ENCODE measurements at regions not wholly inside any gene's neighbourhood (a gene's known extent, or its start where the extent isn't known, plus 50 kb on each side); places are given as distances from the start of the nearest gene placed in this dataset.

DNA sequence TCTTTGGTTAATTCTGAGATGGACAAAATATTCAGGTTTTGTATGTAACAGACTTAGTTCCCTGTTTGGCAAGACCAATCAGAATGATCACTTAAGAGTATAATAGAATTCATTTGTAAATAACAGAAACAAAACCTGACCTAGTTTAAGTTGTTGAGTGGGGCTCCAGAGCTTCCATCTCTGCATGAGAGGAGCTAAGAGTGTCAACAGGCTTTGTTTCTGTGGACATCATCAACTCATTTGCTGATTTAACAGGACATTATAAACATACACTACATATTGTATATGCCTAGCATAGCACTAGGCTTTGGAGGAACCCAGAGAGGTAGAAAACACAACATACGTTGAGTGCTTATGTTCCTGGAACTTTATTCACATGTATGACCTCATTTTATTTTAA, 75.3 kb upstream of the TRIB2 start:
- DNase-seq (ENCODE audit: insufficient read length): no peak

DNA sequence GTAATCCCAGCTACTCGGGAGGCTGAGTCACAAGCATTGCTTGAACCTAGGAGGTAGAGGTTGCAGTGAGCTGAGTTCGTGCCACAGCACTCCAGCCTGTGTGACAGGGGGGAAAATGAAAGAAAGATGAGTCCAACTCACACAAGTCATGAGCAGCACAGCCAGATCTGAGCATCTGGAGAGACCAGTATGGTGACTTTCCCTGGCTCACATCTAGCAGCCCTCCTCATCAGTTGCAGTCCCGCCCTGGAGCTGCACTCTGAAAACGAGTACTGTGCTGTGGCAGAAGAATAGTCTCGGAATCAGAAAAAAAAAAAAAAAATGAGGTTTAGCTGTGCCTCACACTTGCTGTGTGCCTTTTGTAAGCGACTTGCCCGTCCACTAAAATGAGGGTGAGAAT, 74.4 kb upstream of the TRIB2 start:
- DNase-seq (ENCODE audit: insufficient read length): no peak
- FAIRE-seq: no peak
- TF ChIP-seq TAF1 (IDR thresholded peaks at IDR 0.05; ENCODE audit: borderline replicate concordance, low read depth, low read length) (no peak), POLR2AphosphoS5 (IDR thresholded peaks at IDR 0.05; ENCODE audit: low read depth, low read length) (no peak), POLR2A (IDR thresholded peaks at IDR 0.05; ENCODE audit: low read depth, low read length) (no peak)

More for the DNA sequence above, 75.3 kb upstream of the TRIB2 start:
- no peak for FAIRE-seq
- TF ChIP-seq POLR2AphosphoS5 (IDR thresholded peaks at IDR 0.05; ENCODE audit: low read depth, low read length) (no peak), TAF1 (IDR thresholded peaks at IDR 0.05; ENCODE audit: borderline replicate concordance, low read depth, low read length) (no peak), POLR2A (IDR thresholded peaks at IDR 0.05; ENCODE audit: low read depth, low read length) (no peak)

- DNase-seq (ENCODE audit: insufficient read length): no peak
Observed at GRCh38 chr2:12642859-12643258, 73.9 kb upstream of the TRIB2 start.

GRCh38 chr2:12649602-12650400, 66.9 kb upstream of the TRIB2 start:
- TF ChIP-seq POLR2A (IDR thresholded peaks at IDR 0.05; ENCODE audit: low read depth, low read length) (no peak), TAF1 (IDR thresholded peaks at IDR 0.05; ENCODE audit: borderline replicate concordance, low read depth, low read length) (no peak), POLR2AphosphoS5 (IDR thresholded peaks at IDR 0.05; ENCODE audit: low read depth, low read length) (no peak)
- DNase-seq (ENCODE audit: insufficient read length) (no peak), FAIRE-seq (no peak)

More at GRCh38 chr2:12642859-12643258, 73.9 kb upstream of the TRIB2 start:
- no peak for TF ChIP-seq POLR2A (IDR thresholded peaks at IDR 0.05; ENCODE audit: low read depth, low read length)
- TF ChIP-seq POLR2AphosphoS5 (IDR thresholded peaks at IDR 0.05; ENCODE audit: low read depth, low read length): no peak
- no peak for TF ChIP-seq TAF1 (IDR thresholded peaks at IDR 0.05; ENCODE audit: borderline replicate concordance, low read depth, low read length)
- no peak for FAIRE-seq

DNA sequence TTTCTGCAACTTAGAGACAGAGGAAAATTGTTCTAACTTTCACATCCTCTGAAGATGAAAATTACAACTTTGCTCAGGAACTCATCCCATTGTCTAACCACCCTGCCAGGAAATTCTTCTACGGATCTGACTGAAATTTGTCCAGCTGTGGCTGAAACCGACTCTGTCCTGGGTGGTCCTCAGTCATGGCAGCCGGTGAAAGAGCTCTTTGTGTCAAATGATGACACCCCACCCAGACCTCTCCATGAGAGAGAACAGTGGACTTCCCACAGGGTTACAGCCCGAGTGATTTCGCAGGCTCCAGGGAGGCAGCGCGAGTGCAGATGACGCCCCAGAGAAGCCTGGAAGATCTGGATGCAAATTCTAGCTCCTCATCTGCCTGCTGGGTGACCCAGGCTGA, 65.1 kb upstream of the TRIB2 start:
- no peak for DNase-seq (ENCODE audit: insufficient read length)
- FAIRE-seq: no peak
- TF ChIP-seq POLR2AphosphoS5 (IDR thresholded peaks at IDR 0.05; ENCODE audit: low read depth, low read length) (no peak), POLR2A (IDR thresholded peaks at IDR 0.05; ENCODE audit: low read depth, low read length) (no peak), TAF1 (IDR thresholded peaks at IDR 0.05; ENCODE audit: borderline replicate concordance, low read depth, low read length) (no peak)

- DNase-seq (ENCODE audit: insufficient read length) (no peak), FAIRE-seq (no peak)
- TF ChIP-seq TAF1 (IDR thresholded peaks at IDR 0.05; ENCODE audit: borderline replicate concordance, low read depth, low read length): no peak
Observed at GRCh38 chr2:12652723-12653122, 64.0 kb upstream of the TRIB2 start.

DNA sequence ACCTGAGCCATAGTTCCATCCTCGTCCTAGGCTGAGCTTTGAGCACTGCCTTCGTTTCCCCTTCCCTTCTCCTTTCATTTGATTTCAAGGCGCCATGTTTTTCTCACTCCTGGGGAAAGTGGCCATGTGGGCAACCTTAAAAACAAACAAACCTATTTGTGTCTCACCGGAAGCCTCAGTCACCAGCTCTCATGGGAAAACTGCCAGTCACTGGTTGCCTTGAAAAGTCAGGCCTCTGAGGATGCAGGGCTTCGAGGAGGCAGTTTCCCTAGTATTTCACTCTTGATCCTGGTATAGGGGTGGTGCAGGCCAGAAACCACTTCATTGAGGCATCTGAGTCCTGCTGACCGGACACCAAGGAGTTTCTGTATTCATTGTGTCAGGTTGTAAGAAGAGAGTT, 59.2 kb upstream of the TRIB2 start:
- DNase-seq (ENCODE audit: insufficient read length) (no peak), FAIRE-seq (no peak)
- TF ChIP-seq POLR2A (IDR thresholded peaks at IDR 0.05; ENCODE audit: low read depth, low read length) (no peak), TAF1 (IDR thresholded peaks at IDR 0.05; ENCODE audit: borderline replicate concordance, low read depth, low read length) (no peak), POLR2AphosphoS5 (IDR thresholded peaks at IDR 0.05; ENCODE audit: low read depth, low read length) (no peak)

- DNase-seq (ENCODE audit: insufficient read length): no peak
- FAIRE-seq: no peak
- no peak for TF ChIP-seq POLR2AphosphoS5 (IDR thresholded peaks at IDR 0.05; ENCODE audit: low read depth, low read length)
- TF ChIP-seq POLR2A (IDR thresholded peaks at IDR 0.05; ENCODE audit: low read depth, low read length): no peak
- TF ChIP-seq TAF1 (IDR thresholded peaks at IDR 0.05; ENCODE audit: borderline replicate concordance, low read depth, low read length): no peak
Observed at GRCh38 chr2:12658310-12658945, 58.3 kb upstream of the TRIB2 start.

DNA sequence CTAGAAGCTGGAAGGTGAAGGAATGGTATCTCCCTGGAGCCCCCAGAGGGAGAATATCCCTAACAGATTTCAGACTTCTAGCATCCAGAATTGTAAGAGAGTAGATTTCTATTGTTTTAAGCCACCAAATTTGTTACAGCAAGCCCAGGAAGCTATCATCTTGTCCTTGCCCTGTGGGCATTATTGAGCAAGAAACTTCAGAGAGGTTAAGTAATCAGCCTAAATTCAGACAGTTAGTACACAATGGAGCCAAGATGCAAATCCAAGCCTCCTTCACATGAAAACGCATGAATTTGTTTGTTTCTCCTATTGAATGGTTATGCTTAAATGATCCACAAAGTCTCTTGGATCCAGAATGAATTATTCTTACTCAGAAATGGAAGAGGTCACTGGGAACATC, 55.2 kb upstream of the TRIB2 start:
- no peak for DNase-seq (ENCODE audit: insufficient read length)
- TF ChIP-seq POLR2AphosphoS5 (IDR thresholded peaks at IDR 0.05; ENCODE audit: low read depth, low read length) (no peak), POLR2A (IDR thresholded peaks at IDR 0.05; ENCODE audit: low read depth, low read length) (no peak), TAF1 (IDR thresholded peaks at IDR 0.05; ENCODE audit: borderline replicate concordance, low read depth, low read length) (no peak)

GRCh38 chr2:12663306-12664037, 53.3 kb upstream of the TRIB2 start:
- no peak for TF ChIP-seq POLR2AphosphoS5 (IDR thresholded peaks at IDR 0.05; ENCODE audit: low read depth, low read length)
- TF ChIP-seq POLR2A (IDR thresholded peaks at IDR 0.05; ENCODE audit: low read depth, low read length): no peak
- no peak for TF ChIP-seq TAF1 (IDR thresholded peaks at IDR 0.05; ENCODE audit: borderline replicate concordance, low read depth, low read length)
- no peak for DNase-seq (ENCODE audit: insufficient read length)

More for the DNA sequence above, 55.2 kb upstream of the TRIB2 start:
- no peak for FAIRE-seq

DNA sequence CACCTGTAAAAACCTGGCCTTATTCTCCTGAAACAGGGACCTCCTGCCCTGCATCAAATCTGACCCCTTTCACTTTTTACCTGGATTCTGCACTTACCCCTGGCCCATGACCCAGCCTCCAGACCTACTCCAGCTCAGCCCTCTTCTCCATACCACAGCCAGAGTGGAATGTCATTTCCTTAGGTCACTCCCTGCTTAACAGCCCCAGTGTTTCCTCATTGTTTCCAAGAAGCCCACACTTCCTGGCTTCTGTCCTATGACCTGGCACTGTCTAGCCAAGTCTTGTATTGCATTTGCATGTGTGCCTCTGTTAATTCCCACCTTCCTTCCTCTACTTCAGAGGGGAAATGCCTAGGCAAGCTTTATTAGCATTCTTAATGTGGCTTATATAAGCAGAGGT, 51.4 kb upstream of the TRIB2 start:
- TF ChIP-seq TAF1 (IDR thresholded peaks at IDR 0.05; ENCODE audit: borderline replicate concordance, low read depth, low read length): no peak
- no peak for TF ChIP-seq POLR2A (IDR thresholded peaks at IDR 0.05; ENCODE audit: low read depth, low read length)
- TF ChIP-seq POLR2AphosphoS5 (IDR thresholded peaks at IDR 0.05; ENCODE audit: low read depth, low read length): no peak
- no peak for DNase-seq (ENCODE audit: insufficient read length)
- FAIRE-seq: no peak

More at GRCh38 chr2:12663306-12664037, 53.3 kb upstream of the TRIB2 start:
- FAIRE-seq: no peak
